Nephron (organoid): ENCODE measurements at regions not wholly inside any gene's neighbourhood (a gene's known extent, or its start where the extent isn't known, plus 50 kb on each side); places are given as distances from the start of the nearest gene placed in this dataset.

Source experiments
- H3K27ac Mint-ChIP-seq, 3 experiments: 2 replicates each; pipeline ENCODE4 v1.8.0; 2020; ENCODE audit warnings: mixed read lengths in 3 of 3, mild to moderate bottlenecking in 2 of 3, moderate library complexity in 1 of 3
- H3K27me3 Mint-ChIP-seq: 2 replicates; pipeline ENCODE4 v1.8.0; 2021; ENCODE audit warnings: low read depth, mild to moderate bottlenecking, moderate library complexity, mixed read lengths
- H3K36me3 Mint-ChIP-seq: 2 replicates; pipeline ENCODE4 v1.8.0; 2020; ENCODE audit warnings: low read depth, mixed read lengths
- H3K4me1 Mint-ChIP-seq: 2 replicates; pipeline ENCODE4 v1.8.0; 2020; ENCODE audit warnings: mixed read lengths
- H3K4me3 Mint-ChIP-seq, 3 experiments: 2 replicates each; pipeline ENCODE4 v1.8.0; 2020; ENCODE audit warnings: mild to moderate bottlenecking in 3 of 3, mixed read lengths in 3 of 3, moderate library complexity in 2 of 3
- H3K9me3 Mint-ChIP-seq: 2 replicates; pipeline ENCODE4 v1.8.0; 2020; ENCODE audit warnings: mixed read lengths
- TF ChIP-seq, protein P1 (sequence below), 3 experiments: fragments of 200-600 bp; sonication (generic); IDR thresholded peaks; one replicate each; pipeline ENCODE4 v1.5.0; 2021; ENCODE audit warnings: antibody characterized with exemption in 3 of 3; ENCODE audit not compliant: unreplicated experiment in 3 of 3

DNA sequence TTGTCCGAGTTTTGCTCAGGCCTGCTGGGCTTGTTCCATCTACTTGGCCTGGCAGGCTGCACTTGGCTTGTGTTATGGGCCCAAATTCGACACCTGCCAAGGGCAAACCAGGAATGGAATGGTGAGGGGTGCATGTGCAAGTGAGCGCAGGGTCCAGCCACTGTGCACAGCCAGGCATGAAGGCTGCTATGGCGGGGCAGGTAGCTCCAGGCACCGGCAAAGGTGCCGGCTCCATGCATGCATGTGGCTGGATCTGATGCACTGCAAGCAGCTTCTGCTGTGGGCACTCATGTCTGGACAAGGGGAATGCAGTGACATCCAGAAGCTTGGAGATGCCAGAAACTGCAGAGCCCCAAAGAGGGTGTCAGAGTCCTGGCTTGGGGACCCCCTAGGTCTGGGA is 463.0 kb downstream of the EPHA3 start:
- peaks cover 29% of the 10 kb centered on the region for H3K9me3 Mint-ChIP-seq
- no peaks in the 10 kb centered on the region for H3K27me3 Mint-ChIP-seq
- TF ChIP-seq, protein P1, sequence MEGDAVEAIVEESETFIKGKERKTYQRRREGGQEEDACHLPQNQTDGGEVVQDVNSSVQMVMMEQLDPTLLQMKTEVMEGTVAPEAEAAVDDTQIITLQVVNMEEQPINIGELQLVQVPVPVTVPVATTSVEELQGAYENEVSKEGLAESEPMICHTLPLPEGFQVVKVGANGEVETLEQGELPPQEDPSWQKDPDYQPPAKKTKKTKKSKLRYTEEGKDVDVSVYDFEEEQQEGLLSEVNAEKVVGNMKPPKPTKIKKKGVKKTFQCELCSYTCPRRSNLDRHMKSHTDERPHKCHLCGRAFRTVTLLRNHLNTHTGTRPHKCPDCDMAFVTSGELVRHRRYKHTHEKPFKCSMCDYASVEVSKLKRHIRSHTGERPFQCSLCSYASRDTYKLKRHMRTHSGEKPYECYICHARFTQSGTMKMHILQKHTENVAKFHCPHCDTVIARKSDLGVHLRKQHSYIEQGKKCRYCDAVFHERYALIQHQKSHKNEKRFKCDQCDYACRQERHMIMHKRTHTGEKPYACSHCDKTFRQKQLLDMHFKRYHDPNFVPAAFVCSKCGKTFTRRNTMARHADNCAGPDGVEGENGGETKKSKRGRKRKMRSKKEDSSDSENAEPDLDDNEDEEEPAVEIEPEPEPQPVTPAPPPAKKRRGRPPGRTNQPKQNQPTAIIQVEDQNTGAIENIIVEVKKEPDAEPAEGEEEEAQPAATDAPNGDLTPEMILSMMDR (IDR thresholded peaks at IDR 0.05; ENCODE audit: unreplicated experiment in 3 of 3): no peak
- no peak overlapping the region for H3K4me3 Mint-ChIP-seq
- H3K36me3 Mint-ChIP-seq: peaks cover under 1% of the 10 kb centered on the region
- no peaks in the 10 kb centered on the region for H3K4me1 Mint-ChIP-seq
- no peak overlapping the region for H3K27ac Mint-ChIP-seq

DNA sequence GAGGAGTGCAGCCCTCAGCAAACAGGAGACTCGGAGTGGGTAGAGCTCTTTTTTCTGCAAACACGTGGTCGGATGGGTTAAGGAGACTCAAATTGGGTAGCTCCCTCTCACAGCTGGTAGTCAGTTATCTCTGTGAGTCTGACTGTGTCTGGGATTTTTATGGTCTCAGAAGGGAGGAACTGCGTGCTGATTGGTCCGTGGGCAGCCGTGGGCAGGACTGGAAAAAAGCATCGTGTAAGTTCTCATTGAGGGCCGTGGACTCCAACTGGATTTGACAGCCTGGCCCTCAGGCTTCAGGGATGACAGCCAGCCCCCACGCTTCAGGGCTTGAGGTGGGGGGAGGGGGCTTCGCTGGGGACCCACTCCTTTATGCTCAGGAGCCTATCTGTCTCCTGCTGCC is 463.9 kb downstream of the EPHA3 start:
- Mint-ChIP-seq H3K36me3 (no peaks in the 10 kb centered on the region), H3K9me3 (peaks cover 21% of the 10 kb centered on the region), H3K4me3 (no peak overlapping the region)

DNA sequence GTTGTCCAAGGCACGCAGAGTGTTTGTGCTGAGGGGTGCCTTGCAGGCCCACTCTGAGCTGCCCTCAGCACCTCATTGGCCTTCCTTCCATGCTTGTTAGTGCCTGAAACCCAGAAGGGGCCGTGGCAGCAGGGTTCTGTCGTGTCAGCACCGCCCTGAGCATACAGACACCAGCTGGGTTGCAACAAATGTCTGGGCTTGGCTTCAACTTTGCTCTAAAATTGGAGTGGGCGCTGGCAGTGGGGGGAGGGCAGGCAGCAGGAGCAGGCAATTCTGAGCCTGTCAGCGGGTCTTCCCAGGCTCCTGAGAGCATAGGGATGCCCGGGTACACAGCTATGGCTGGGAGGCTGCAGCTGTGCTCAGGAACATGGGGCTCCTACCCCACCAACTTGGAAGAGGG is 464.3 kb downstream of the EPHA3 start:
- H3K4me3 Mint-ChIP-seq: no peak overlapping the region
- H3K27ac Mint-ChIP-seq: no peak overlapping the region
- no peaks in the 10 kb centered on the region for H3K27me3 Mint-ChIP-seq
- TF ChIP-seq, protein P1 (IDR thresholded peaks at IDR 0.05; ENCODE audit: unreplicated experiment in 3 of 3): no peak
- no peaks in the 10 kb centered on the region for H3K36me3 Mint-ChIP-seq
- H3K9me3 Mint-ChIP-seq: peaks cover 17% of the 10 kb centered on the region
- no peaks in the 10 kb centered on the region for H3K4me1 Mint-ChIP-seq

More for the DNA sequence above, 463.9 kb downstream of the EPHA3 start:
- Mint-ChIP-seq H3K27me3 (no peaks in the 10 kb centered on the region), H3K4me1 (no peaks in the 10 kb centered on the region), H3K27ac (peak overlapping the region in 1 of 3 experiments; percentile 10)
- TF ChIP-seq, protein P1 (IDR thresholded peaks at IDR 0.05; ENCODE audit: unreplicated experiment in 3 of 3): no peak

DNA sequence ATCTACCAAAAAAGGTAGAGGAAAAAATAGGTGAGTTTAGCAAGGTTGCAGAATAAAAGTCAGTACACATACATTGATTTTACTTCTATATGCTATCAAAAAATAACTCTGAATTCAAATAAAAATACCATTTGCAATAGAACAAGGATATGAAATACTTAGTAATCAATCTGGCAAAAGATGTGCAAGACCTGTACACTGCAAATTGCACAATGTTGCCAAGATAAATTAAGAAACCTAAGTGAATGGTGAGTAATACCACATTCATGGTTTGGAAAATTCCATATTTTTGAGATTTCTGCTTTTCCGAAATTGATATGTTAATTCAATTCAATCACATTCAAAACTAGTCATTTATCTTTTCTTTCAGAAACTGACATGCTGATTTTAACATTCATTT is 464.8 kb downstream of the EPHA3 start:
- no peak overlapping the region for H3K27ac Mint-ChIP-seq
- no peak overlapping the region for H3K4me3 Mint-ChIP-seq
- TF ChIP-seq, protein P1 (IDR thresholded peaks at IDR 0.05; ENCODE audit: unreplicated experiment in 3 of 3): no peak
- no peaks in the 10 kb centered on the region for H3K27me3 Mint-ChIP-seq
- H3K36me3 Mint-ChIP-seq: no peaks in the 10 kb centered on the region
- peaks cover 1% of the 10 kb centered on the region for H3K4me1 Mint-ChIP-seq
- H3K9me3 Mint-ChIP-seq: peaks cover 12% of the 10 kb centered on the region

DNA sequence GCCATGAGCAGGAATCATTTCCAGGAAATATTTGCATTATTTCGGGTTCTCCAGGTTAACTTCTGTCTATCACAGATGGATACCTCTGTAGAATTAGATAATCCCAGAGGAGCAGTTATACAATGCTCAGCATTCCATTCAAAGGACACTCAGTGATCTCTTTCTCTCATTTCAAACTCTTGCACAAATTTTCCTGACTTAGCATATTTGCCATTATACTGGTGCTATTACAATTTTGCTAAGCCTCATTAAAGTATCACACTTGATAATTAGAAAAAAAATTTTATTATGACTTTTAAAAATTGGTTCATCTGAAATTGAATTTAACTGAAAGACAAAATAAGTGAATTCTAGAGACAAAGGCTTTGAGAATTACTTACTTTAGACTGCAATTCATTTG is 469.0 kb downstream of the EPHA3 start:
- Mint-ChIP-seq H3K4me3 (no peak overlapping the region), H3K9me3 (no peaks in the 10 kb centered on the region), H3K27me3 (no peaks in the 10 kb centered on the region), H3K4me1 (peaks cover 8% of the 10 kb centered on the region), H3K36me3 (no peaks in the 10 kb centered on the region), H3K27ac (no peak overlapping the region)
- TF ChIP-seq, protein P1 (IDR thresholded peaks at IDR 0.05; ENCODE audit: unreplicated experiment in 3 of 3): no peak

DNA sequence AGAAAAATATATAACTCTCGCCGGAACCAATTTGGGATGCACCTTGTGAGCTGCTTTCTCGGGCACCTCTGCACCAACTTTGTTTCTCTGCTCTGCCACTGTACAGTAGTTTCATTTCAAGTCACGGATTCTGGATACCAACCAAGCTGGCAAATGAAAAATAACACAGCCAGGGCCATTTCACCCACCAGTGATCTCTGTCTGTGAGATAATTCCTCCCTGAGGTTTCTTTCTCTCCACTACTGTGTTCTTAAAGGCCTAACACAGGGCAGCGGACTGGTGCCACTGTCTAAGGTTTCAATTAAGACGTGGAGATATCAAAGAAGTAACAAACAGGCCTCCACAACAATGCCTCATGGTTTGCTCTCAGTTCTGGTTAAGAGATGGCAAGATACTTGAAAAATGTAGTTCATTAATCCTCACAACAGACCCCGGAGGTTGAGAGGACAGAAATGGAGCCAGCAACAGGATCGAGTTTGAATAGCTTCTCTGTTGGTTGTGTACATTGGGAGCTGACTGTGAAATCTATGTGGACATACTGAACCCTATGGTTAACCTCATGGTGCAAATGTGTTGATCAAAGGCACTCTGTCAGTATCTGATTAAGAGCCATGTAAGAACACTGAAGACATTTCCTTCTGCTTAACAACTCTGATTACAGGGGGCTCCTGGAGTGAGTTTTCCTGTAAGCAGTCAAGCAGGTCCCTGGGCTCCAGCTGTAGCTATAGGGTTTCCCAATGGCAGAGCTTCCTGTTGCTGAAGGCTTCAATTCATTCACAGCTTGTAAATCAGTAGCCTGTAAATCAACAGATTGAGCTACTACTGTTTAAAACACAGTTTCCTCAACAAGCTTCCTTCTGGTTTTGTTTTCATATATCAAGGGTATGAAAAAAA is 470.5 kb downstream of the EPHA3 start:
- Mint-ChIP-seq H3K27me3 (no peaks in the 10 kb centered on the region), H3K36me3 (no peaks in the 10 kb centered on the region), H3K4me1 (peaks cover 8% of the 10 kb centered on the region), H3K27ac (peak overlapping the region; percentile 6 to 32 (median 21)), H3K4me3 (no peak overlapping the region), H3K9me3 (no peaks in the 10 kb centered on the region)
- TF ChIP-seq, protein P1 (IDR thresholded peaks at IDR 0.05; ENCODE audit: unreplicated experiment in 3 of 3): no peak
